K562 (cell line): ENCODE measurements at regions not wholly inside any gene's neighbourhood (a gene's known extent, or its start where the extent isn't known, plus 50 kb on each side); places are given as distances from the start of the nearest gene placed in this dataset.

Experiments
- ATAC-seq: fragments of 200-7000 bp; cut with Tn5 transposase; 3 replicates; pipeline ENCODE4 v1.9.1; 2020; ENCODE audit warnings: moderate library complexity
- BruUV-seq: library from RNA; stranded (reverse); fragments of 400-500 nt; replicated peaks from 2 replicates; lab custom pipeline; 2021; lab: Mats Ljungman, UMichigan
- CTCF ChIA-PET: fragments of 300-600 bp; formaldehyde crosslinking; extraction: SDS; loops from one replicate; lab custom pipeline; 2021; ENCODE audit warnings: low intra/inter-chr PET ratio; lab: Yijun Ruan, JAX
- POLR2A ChIA-PET: fragments of 300-600, 350-650 bp; sonication (Branson Sonifier 250); formaldehyde crosslinking; extraction: SDS; loops from one replicate; lab custom pipeline; 2021; ENCODE audit warnings: antibody characterized with exemption, inconsistent platforms; lab: Yijun Ruan, JAX
- DNase-seq, 4 experiments: peaks; one replicate each; pipeline versions ENCODE4 v3.0.0 to v3.0.0-alpha.2; 2011 to 2018; ENCODE audit warnings: low spot score in 3 of 4, mixed read lengths in 3 of 4; ENCODE audit errors: extremely low read depth in 1 of 4
- FAIRE-seq: peaks from 2 replicates; lab custom pipeline; 2011; peaks lifted over from hg19 to GRCh38; lab: Jason Lieb, UNC
- H2AFZ ChIP-seq: 2 replicates; pipeline ENCODE4 v1.6.0; 2011; ENCODE audit warnings: low read depth, low read length, control low read depth, inconsistent platforms
- H3K27ac ChIP-seq: fragments of 200-600 bp; 3 replicates; pipeline ENCODE4 v1.8.0; 2011; ENCODE audit warnings: low read depth, mild to moderate bottlenecking, control low read depth, inconsistent platforms, low read length, moderate library complexity, mixed read lengths; ENCODE audit errors: extremely low read depth
- H3K27me3 ChIP-seq, 2 experiments: fragments of 300-600 bp in 1 of 2; 2 replicates in 1 of 2; 3 replicates in 1 of 2; pipeline versions ENCODE4 v1.6.0 to v1.8.0; 2011; ENCODE audit warnings: inconsistent platforms in 2 of 2, low read length in 2 of 2, mild to moderate bottlenecking in 1 of 2, mixed read lengths in 1 of 2, moderate library complexity in 1 of 2; ENCODE audit not compliant: control insufficient read depth in 2 of 2, insufficient read depth in 2 of 2
- H3K36me3 ChIP-seq: fragments of 300-600 bp; 3 replicates; pipeline ENCODE4 v1.8.0; 2011; ENCODE audit warnings: mild to moderate bottlenecking, low read length, inconsistent platforms; ENCODE audit not compliant: control insufficient read depth, insufficient read depth
- H3K4me1 ChIP-seq, 2 experiments: fragments of 200-600 bp in 1 of 2; replicated peaks in 1 of 2; 2 replicates in 1 of 2; 3 replicates in 1 of 2; pipeline versions ENCODE4 v1.5.1 to v1.8.0; 2011; ENCODE audit warnings: inconsistent platforms in 2 of 2, low read length in 2 of 2, mild to moderate bottlenecking in 1 of 2, mixed read lengths in 1 of 2, moderate library complexity in 1 of 2; ENCODE audit not compliant: control insufficient read depth in 2 of 2, insufficient read depth in 2 of 2
- H3K4me2 ChIP-seq: 2 replicates; pipeline ENCODE4 v1.6.1; 2011; ENCODE audit warnings: low read length, control low read depth, inconsistent platforms, mixed read lengths; ENCODE audit not compliant: insufficient read depth
- H3K4me3 ChIP-seq: fragments of 200-600 bp; sonication (generic), shearing (Covaris generic); 2 replicates; pipeline ENCODE4 v1.5.1; 2016; ENCODE audit warnings: control low read depth, inconsistent platforms
- H3K79me2 ChIP-seq: fragments of 200-600 bp; 3 replicates; pipeline ENCODE4 v1.8.0; 2011; ENCODE audit warnings: low read length, inconsistent platforms; ENCODE audit not compliant: control insufficient read depth, insufficient read depth
- H3K9ac ChIP-seq, 2 experiments: 2 replicates each; pipeline versions ENCODE4 v1.6.0 to v1.6.1; 2011; ENCODE audit warnings: low read depth in 2 of 2, low read length in 2 of 2, control low read depth in 1 of 2, inconsistent platforms in 1 of 2, mild to moderate bottlenecking in 1 of 2, mixed read lengths in 1 of 2; ENCODE audit not compliant: insufficient read depth in 1 of 2
- H3K9me1 ChIP-seq: one replicate; pipeline ENCODE4 v1.6.0; 2011; ENCODE audit warnings: inconsistent platforms, mild to moderate bottlenecking, low read length, moderate library complexity; ENCODE audit not compliant: control insufficient read depth, insufficient read depth
- H3K9me3 ChIP-seq: replicated peaks from 2 replicates; pipeline ENCODE4 v1.5.1; 2011; ENCODE audit warnings: low read depth, low read length, inconsistent platforms; ENCODE audit not compliant: control insufficient read depth, insufficient read depth
- H4K20me1 ChIP-seq: replicated peaks from 2 replicates; pipeline ENCODE4 v1.6.1; 2011; ENCODE audit warnings: low read length, inconsistent platforms, mixed read lengths; ENCODE audit not compliant: control insufficient read depth, insufficient read depth
- ETV6 ChIP-seq, 3 experiments: fragments of 150-350 bp in 1 of 3; sonication (generic) in 1 of 3; formaldehyde crosslinking in 1 of 3; IDR thresholded peaks; 2 replicates each; pipeline versions ENCODE4 v1.6.1 to v1.8.0; 2014 to 2022; ENCODE audit warnings: borderline replicate concordance in 2 of 3, low read depth in 2 of 3, antibody characterized with exemption in 1 of 3, low read length in 1 of 3, mild to moderate bottlenecking in 1 of 3, missing genetic modification reagents in 1 of 3
- MAZ ChIP-seq, 2 experiments: fragments of 450-650 bp in 1 of 2; sonication (generic) in 1 of 2; formaldehyde crosslinking; IDR thresholded peaks in 1 of 2; conservative IDR thresholded peaks in 1 of 2; 2 replicates each; pipeline versions ENCODE4 v1.4.0 to v1.5.0; 2020; ENCODE audit warnings: mild to moderate bottlenecking in 1 of 2, missing genetic modification reagents in 1 of 2
- NFATC3 ChIP-seq: fragments of 450-650 bp; IDR thresholded peaks from 2 replicates; pipeline ENCODE4 v1.6.1; 2017; ENCODE audit warnings: mild to moderate bottlenecking
- POLR2AphosphoS5 ChIP-seq: IDR thresholded peaks from 2 replicates; pipeline ENCODE4 v1.6.1; 2011; ENCODE audit warnings: mild to moderate bottlenecking, low read depth, low read length, moderate library complexity; ENCODE audit not compliant: control insufficient read depth, insufficient read depth
- WGBS: fragments of 100-300 bp; shearing (Covaris generic); methylation state at CpG from one replicate; pipeline ENCODE4 v1.1.6; 2016; ENCODE audit warnings: low coverage, mixed read lengths; ENCODE audit not compliant: insufficient coverage; ENCODE audit errors: missing lambda C conversion rate; 5-methylcytosine and 5-hydroxymethylcytosine counted together
- in situ Hi-C: fragments of 300-500 bp; cut with MboI; formaldehyde crosslinking; loops from 4 replicates; pipeline ENCODE4 v1.15.0; 2018; ENCODE audit warnings: inconsistent platforms, mixed read lengths
- intact Hi-C: fragments of 100-400 bp; cut with micrococcal nuclease; formaldehyde crosslinking; loops from 2 replicates; pipeline ENCODE4 v1.14.2; 2022
- TF ChIP-seq, protein P1 (sequence below), 3 experiments: fragments of 200-800 bp in 1 of 3; sonication (Bioruptor generic) in 1 of 3; sonication (generic) in 1 of 3; formaldehyde crosslinking in 1 of 3; IDR thresholded peaks; 2 replicates each; pipeline versions ENCODE4 v1.6.1 to v1.8.0; 2016 to 2022; ENCODE audit warnings: mild to moderate bottlenecking in 2 of 3, missing compliant biosample characterization in 2 of 3, missing genetic modification characterization in 2 of 3, missing genetic modification reagents in 1 of 3

DNA sequence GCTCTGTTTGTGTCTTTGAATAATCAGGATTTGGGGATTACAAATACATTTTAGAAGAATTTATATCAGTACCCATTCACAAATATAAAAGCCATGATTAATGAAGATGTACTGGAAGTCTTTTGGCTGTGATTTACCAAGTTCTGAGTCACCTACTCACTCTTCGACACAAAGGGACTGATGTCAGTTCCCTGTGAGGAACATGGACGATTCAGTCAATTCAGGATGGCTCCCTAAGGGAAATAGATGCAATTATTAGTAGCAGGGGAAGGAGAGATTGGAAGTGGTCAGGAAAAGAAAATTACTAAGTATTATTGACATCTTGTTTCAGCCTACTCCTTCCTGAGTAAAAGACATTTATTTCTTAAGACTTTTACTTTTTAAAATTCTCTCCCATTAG, 550.7 kb upstream of the SLIT2 start:
- ChIA-PET CTCF (no interaction called here), POLR2A (no interaction called here)
- ATAC-seq (no peak), DNase-seq (no peak), FAIRE-seq (no peak)
- no peaks in the 10 kb centered on the region for H3K27me3 ChIP-seq
- no peak overlapping the region for H3K27ac ChIP-seq
- in situ Hi-C loops (no loop called here), intact Hi-C loops (no loop called here)
- BruUV-seq = no TSS peak
- H3K4me1 ChIP-seq = no peaks in the 10 kb centered on the region
- H3K9me3 ChIP-seq = no peaks in the 10 kb centered on the region
- TF ChIP-seq ETV6 (IDR thresholded peaks at IDR 0.05; ENCODE audit: borderline replicate concordance in 1 of 2, low read depth in 2 of 2, low read length in 1 of 2) (no peak), ETV6 (CRISPR knock-in tag; IDR thresholded peaks at IDR 0.05; ENCODE audit: borderline replicate concordance) (no peak), NFATC3 (no peak), POLR2AphosphoS5 (no peak), MAZ (CRISPR knock-in tag; conservative IDR thresholded peaks at IDR 0.05 in 1 of 2, IDR thresholded peaks at IDR 0.05 in 1 of 2) (no peak)
- TF ChIP-seq, protein P1, sequence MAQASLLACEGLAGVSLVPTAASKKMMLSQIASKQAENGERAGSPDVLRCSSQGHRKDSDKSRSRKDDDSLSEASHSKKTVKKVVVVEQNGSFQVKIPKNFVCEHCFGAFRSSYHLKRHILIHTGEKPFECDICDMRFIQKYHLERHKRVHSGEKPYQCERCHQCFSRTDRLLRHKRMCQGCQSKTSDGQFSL (CRISPR knock-in tag; IDR thresholded peaks at IDR 0.05) = no peak
- TF ChIP-seq, protein P1 (tag; IDR thresholded peaks at IDR 0.05) = no peak
- no peak overlapping the region for H3K9ac ChIP-seq
- H2AFZ ChIP-seq = no peak overlapping the region
- no peaks in the 10 kb centered on the region for H4K20me1 ChIP-seq
- no peaks in the 10 kb centered on the region for H3K79me2 ChIP-seq
- no peaks in the 10 kb centered on the region for H3K9me1 ChIP-seq
- WGBS = 0% methylated on average over 2 of the region's 2 CpGs
- no peak overlapping the region for H3K4me3 ChIP-seq
- no peaks in the 10 kb centered on the region for H3K36me3 ChIP-seq
- no peak overlapping the region for H3K4me2 ChIP-seq
